Liver (tissue), 2 donors: ENCODE measurements at regions not wholly inside any gene's neighbourhood (a gene's known extent, or its start where the extent isn't known, plus 50 kb on each side); places are given as distances from the start of the nearest gene placed in this dataset.

ENCODE experiments used
- TF ChIP-seq, protein P1 (sequence below): fragments of 150-350 bp; IDR thresholded peaks from 2 replicates; pipeline ENCODE4 v1.5.1; 2017; ENCODE audit warnings: improper control_type of control experiment, low read depth, low read length; ENCODE audit not compliant: missing input control
- TF ChIP-seq, protein P2 (sequence below): IDR thresholded peaks from 2 replicates; pipeline ENCODE4 v1.6.1; 2016; ENCODE audit warnings: antibody characterized with exemption
- TF ChIP-seq, protein P3 (sequence below): IDR thresholded peaks from 2 replicates; pipeline ENCODE4 v1.6.1; 2016; ENCODE audit warnings: antibody characterized with exemption, mild to moderate bottlenecking
- donor health status: healthy.

GRCh38 chr1:239483391-239483790 is 97.0 kb downstream of the CHRM3 start:
- TF ChIP-seq, protein P1, sequence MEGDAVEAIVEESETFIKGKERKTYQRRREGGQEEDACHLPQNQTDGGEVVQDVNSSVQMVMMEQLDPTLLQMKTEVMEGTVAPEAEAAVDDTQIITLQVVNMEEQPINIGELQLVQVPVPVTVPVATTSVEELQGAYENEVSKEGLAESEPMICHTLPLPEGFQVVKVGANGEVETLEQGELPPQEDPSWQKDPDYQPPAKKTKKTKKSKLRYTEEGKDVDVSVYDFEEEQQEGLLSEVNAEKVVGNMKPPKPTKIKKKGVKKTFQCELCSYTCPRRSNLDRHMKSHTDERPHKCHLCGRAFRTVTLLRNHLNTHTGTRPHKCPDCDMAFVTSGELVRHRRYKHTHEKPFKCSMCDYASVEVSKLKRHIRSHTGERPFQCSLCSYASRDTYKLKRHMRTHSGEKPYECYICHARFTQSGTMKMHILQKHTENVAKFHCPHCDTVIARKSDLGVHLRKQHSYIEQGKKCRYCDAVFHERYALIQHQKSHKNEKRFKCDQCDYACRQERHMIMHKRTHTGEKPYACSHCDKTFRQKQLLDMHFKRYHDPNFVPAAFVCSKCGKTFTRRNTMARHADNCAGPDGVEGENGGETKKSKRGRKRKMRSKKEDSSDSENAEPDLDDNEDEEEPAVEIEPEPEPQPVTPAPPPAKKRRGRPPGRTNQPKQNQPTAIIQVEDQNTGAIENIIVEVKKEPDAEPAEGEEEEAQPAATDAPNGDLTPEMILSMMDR = no peak
- TF ChIP-seq, protein P2, sequence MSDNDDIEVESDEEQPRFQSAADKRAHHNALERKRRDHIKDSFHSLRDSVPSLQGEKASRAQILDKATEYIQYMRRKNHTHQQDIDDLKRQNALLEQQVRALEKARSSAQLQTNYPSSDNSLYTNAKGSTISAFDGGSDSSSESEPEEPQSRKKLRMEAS = no peak
- TF ChIP-seq, protein P3, sequence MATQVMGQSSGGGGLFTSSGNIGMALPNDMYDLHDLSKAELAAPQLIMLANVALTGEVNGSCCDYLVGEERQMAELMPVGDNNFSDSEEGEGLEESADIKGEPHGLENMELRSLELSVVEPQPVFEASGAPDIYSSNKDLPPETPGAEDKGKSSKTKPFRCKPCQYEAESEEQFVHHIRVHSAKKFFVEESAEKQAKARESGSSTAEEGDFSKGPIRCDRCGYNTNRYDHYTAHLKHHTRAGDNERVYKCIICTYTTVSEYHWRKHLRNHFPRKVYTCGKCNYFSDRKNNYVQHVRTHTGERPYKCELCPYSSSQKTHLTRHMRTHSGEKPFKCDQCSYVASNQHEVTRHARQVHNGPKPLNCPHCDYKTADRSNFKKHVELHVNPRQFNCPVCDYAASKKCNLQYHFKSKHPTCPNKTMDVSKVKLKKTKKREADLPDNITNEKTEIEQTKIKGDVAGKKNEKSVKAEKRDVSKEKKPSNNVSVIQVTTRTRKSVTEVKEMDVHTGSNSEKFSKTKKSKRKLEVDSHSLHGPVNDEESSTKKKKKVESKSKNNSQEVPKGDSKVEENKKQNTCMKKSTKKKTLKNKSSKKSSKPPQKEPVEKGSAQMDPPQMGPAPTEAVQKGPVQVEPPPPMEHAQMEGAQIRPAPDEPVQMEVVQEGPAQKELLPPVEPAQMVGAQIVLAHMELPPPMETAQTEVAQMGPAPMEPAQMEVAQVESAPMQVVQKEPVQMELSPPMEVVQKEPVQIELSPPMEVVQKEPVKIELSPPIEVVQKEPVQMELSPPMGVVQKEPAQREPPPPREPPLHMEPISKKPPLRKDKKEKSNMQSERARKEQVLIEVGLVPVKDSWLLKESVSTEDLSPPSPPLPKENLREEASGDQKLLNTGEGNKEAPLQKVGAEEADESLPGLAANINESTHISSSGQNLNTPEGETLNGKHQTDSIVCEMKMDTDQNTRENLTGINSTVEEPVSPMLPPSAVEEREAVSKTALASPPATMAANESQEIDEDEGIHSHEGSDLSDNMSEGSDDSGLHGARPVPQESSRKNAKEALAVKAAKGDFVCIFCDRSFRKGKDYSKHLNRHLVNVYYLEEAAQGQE = no peak
